ENCODE measurements at regions not wholly inside any gene's neighbourhood (a gene's known extent, or its start where the extent isn't known, plus 50 kb on each side); places are given as distances from the start of the nearest gene placed in this dataset.

- H3K27ac ChIP-seq (replicated peaks) = no peak overlapping the region
- H3K4me3 ChIP-seq (replicated peaks; ENCODE audit: insufficient read depth, low read length) = no peak overlapping the region
- DNase-seq (ENCODE audit: low read depth in 1 of 2, low spot score in 1 of 2) = no peak
- no peaks in the 10 kb centered on the region for H3K27me3 ChIP-seq (ENCODE audit: insufficient read depth, poor library complexity, severe bottlenecking)
- TF ChIP-seq SPI1 (IDR thresholded peaks at IDR 0.05; ENCODE audit: borderline replicate concordance, low read depth) (no peak), REST (IDR thresholded peaks at IDR 0.05; ENCODE audit: insufficient replicate concordance, low read depth) (no peak), CTCF (IDR thresholded peaks at IDR 0.05; ENCODE audit: insufficient read depth, low read length) (no peak), GABPA (IDR thresholded peaks at IDR 0.05; ENCODE audit: low read depth) (no peak), POLR2AphosphoS5 (IDR thresholded peaks at IDR 0.05; ENCODE audit: low read depth) (no peak)
Measured at GRCh38 chr5:171651102-171651501, 134.5 kb upstream of the SMIM23 start.

GRCh38 chr5:171654881-171655280, 130.7 kb upstream of the SMIM23 start:
- Histone ChIP-seq H3K27ac (replicated peaks) (no peak overlapping the region), H3K4me3 (replicated peaks; ENCODE audit: insufficient read depth, low read length) (no peak overlapping the region), H3K27me3 (ENCODE audit: insufficient read depth, poor library complexity, severe bottlenecking) (no peaks in the 10 kb centered on the region)
- DNase-seq (ENCODE audit: low read depth in 1 of 2, low spot score in 1 of 2) = no peak
- no peak for TF ChIP-seq GABPA (IDR thresholded peaks at IDR 0.05; ENCODE audit: low read depth)
- TF ChIP-seq CTCF (IDR thresholded peaks at IDR 0.05; ENCODE audit: insufficient read depth, low read length) = no peak
- no peak for TF ChIP-seq POLR2AphosphoS5 (IDR thresholded peaks at IDR 0.05; ENCODE audit: low read depth)
- TF ChIP-seq SPI1 (IDR thresholded peaks at IDR 0.05; ENCODE audit: borderline replicate concordance, low read depth) = no peak
- TF ChIP-seq REST (IDR thresholded peaks at IDR 0.05; ENCODE audit: insufficient replicate concordance, low read depth) = no peak

- H3K27ac ChIP-seq (replicated peaks) = no peak overlapping the region
- no peak for DNase-seq (ENCODE audit: low read depth in 1 of 2, low spot score in 1 of 2)
- no peak overlapping the region for H3K4me3 ChIP-seq (replicated peaks; ENCODE audit: insufficient read depth, low read length)
- TF ChIP-seq SPI1 (IDR thresholded peaks at IDR 0.05; ENCODE audit: borderline replicate concordance, low read depth) (no peak), REST (IDR thresholded peaks at IDR 0.05; ENCODE audit: insufficient replicate concordance, low read depth) (no peak), GABPA (IDR thresholded peaks at IDR 0.05; ENCODE audit: low read depth) (no peak), POLR2AphosphoS5 (IDR thresholded peaks at IDR 0.05; ENCODE audit: low read depth) (no peak), CTCF (IDR thresholded peaks at IDR 0.05; ENCODE audit: insufficient read depth, low read length) (no peak)
- H3K27me3 ChIP-seq (ENCODE audit: insufficient read depth, poor library complexity, severe bottlenecking) = no peaks in the 10 kb centered on the region
Measured at GRCh38 chr5:171657473-171657872, 128.1 kb upstream of the SMIM23 start.

Measured in HL-60 (cell line).